Fibroblast of lung (primary cell): ENCODE measurements at regions not wholly inside any gene's neighbourhood (a gene's known extent, or its start where the extent isn't known, plus 50 kb on each side); places are given as distances from the start of the nearest gene placed in this dataset.

Experiments used
- DNase-seq, 2 donors: peaks; one replicate each; pipeline versions ENCODE4 v3.0.0 to v3.0.0-alpha.2; 2010; ENCODE audit warnings: low read depth in 2 of 2
- H2AFZ ChIP-seq: 2 replicates; pipeline ENCODE4 v1.5.1; 2012; ENCODE audit warnings: low read length, control low read depth, inconsistent platforms
- H3K27ac ChIP-seq: 2 replicates; pipeline ENCODE4 v1.5.1; 2011; ENCODE audit warnings: low read length, control low read depth; ENCODE audit not compliant: insufficient read depth
- H3K27me3 ChIP-seq: 2 replicates; pipeline ENCODE4 v1.5.1; 2011; ENCODE audit warnings: mild to moderate bottlenecking, low read length; ENCODE audit not compliant: control insufficient read depth, insufficient read depth
- H3K36me3 ChIP-seq: 2 replicates; pipeline ENCODE4 v1.5.1; 2011; ENCODE audit warnings: low read length; ENCODE audit not compliant: control insufficient read depth, insufficient read depth
- H3K4me1 ChIP-seq: 2 replicates; pipeline ENCODE4 v1.5.1; 2011; ENCODE audit warnings: low read length; ENCODE audit not compliant: control insufficient read depth, insufficient read depth; ENCODE audit errors: extremely low read depth
- H3K4me2 ChIP-seq: 2 replicates; pipeline ENCODE4 v1.5.1; 2011; ENCODE audit warnings: low read length, control low read depth; ENCODE audit not compliant: insufficient read depth; ENCODE audit errors: extremely low read depth
- H3K4me3 ChIP-seq, 4 experiments: fragments of 200-600 bp in 1 of 4; sonication (generic) in 1 of 4; replicated peaks in 1 of 4; 2 replicates each; pipeline ENCODE4 v1.5.1; 2011 to 2016; ENCODE audit warnings: low read length in 4 of 4, low read depth in 3 of 4, mild to moderate bottlenecking in 3 of 4, control low read depth in 2 of 4, inconsistent platforms in 1 of 4, mixed read lengths in 1 of 4; ENCODE audit not compliant: insufficient read depth in 1 of 4; ENCODE audit errors: control extremely low read depth in 1 of 4
- H3K79me2 ChIP-seq: 2 replicates; pipeline ENCODE4 v1.5.1; 2012; ENCODE audit warnings: mild to moderate bottlenecking, low read length, inconsistent platforms; ENCODE audit not compliant: control insufficient read depth, insufficient read depth
- H3K9ac ChIP-seq: 2 replicates; pipeline ENCODE4 v1.5.1; 2011; ENCODE audit warnings: mild to moderate bottlenecking, low read length, control low read depth; ENCODE audit not compliant: insufficient read depth
- H3K9me3 ChIP-seq: 2 replicates; pipeline ENCODE4 v1.5.1; 2012; ENCODE audit warnings: low read depth, low read length; ENCODE audit not compliant: control insufficient read depth, insufficient read depth
- H4K20me1 ChIP-seq: 2 replicates; pipeline ENCODE4 v1.5.1; 2011; ENCODE audit warnings: low read length; ENCODE audit not compliant: control insufficient read depth, insufficient read depth; ENCODE audit errors: extremely low read depth
- CTCF ChIP-seq, 2 donors: IDR thresholded peaks in 1 of 2; conservative IDR thresholded peaks in 1 of 2; 1 replicate in 1 of 2; 2 replicates in 1 of 2; pipeline ENCODE4 v1.5.1; 2011 to 2012; ENCODE audit warnings: low read length in 2 of 2, control low read depth in 1 of 2, inconsistent platforms in 1 of 2, low read depth in 1 of 2, mild to moderate bottlenecking in 1 of 2
- EZH2 ChIP-seq: IDR thresholded peaks from 2 replicates; pipeline ENCODE4 v1.5.1; 2012; ENCODE audit warnings: low read length, control low read depth, mild to moderate bottlenecking; ENCODE audit errors: missing control alignments

DNA sequence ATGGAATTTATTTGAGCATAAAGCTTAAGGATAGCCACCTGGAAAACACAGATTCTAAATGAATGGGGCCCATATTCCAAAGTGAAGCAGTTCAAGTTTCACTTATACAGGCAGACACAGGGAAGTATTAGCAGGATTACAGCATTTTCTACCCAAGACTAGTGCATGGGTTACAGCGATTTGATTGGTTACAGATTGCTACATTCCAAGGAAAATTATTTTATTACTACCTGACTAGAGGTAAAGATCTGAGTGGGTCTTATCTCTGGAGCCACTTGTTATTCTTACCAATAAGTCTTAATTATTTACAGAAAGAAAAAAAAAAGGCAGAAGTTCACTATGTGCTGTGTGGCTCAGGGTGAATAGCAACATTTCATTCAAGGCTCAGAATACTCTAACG is 87.4 kb upstream of the ITGB1 start:
- DNase-seq, result no peak
- Histone ChIP-seq H3K9ac (no peak overlapping the region), H3K4me1 (no peaks in the 10 kb centered on the region), H3K27ac (no peak overlapping the region), H3K79me2 (no peaks in the 10 kb centered on the region), H3K9me3 (no peaks in the 10 kb centered on the region), H3K4me3 (no peak overlapping the region), H3K36me3 (no peaks in the 10 kb centered on the region), H4K20me1 (no peaks in the 10 kb centered on the region), H3K27me3 (no peaks in the 10 kb centered on the region), H2AFZ (no peak overlapping the region), H3K4me2 (no peak overlapping the region)
- TF ChIP-seq CTCF (conservative IDR thresholded peaks at IDR 0.05 in 1 of 2, IDR thresholded peaks at IDR 0.05 in 1 of 2; ENCODE audit: low read depth in 1 of 2, low read length in 2 of 2), result no peak

GRCh38 chr10:33042565-33042964 is 84.5 kb upstream of the ITGB1 start:
- no peak overlapping the region for H2AFZ ChIP-seq
- no peaks in the 10 kb centered on the region for H3K4me1 ChIP-seq
- TF ChIP-seq CTCF (conservative IDR thresholded peaks at IDR 0.05 in 1 of 2, IDR thresholded peaks at IDR 0.05 in 1 of 2; ENCODE audit: low read depth in 1 of 2, low read length in 2 of 2) (no peak), EZH2 (no peak)
- H3K4me3 ChIP-seq, result no peak overlapping the region
- no peaks in the 10 kb centered on the region for H3K9me3 ChIP-seq
- DNase-seq, result no peak
- no peaks in the 10 kb centered on the region for H4K20me1 ChIP-seq
- no peaks in the 10 kb centered on the region for H3K79me2 ChIP-seq
- H3K27ac ChIP-seq, result no peak overlapping the region
- no peaks in the 10 kb centered on the region for H3K36me3 ChIP-seq
- H3K9ac ChIP-seq, result no peak overlapping the region
- H3K4me2 ChIP-seq, result no peak overlapping the region
- H3K27me3 ChIP-seq, result no peaks in the 10 kb centered on the region

- TF ChIP-seq CTCF (conservative IDR thresholded peaks at IDR 0.05 in 1 of 2, IDR thresholded peaks at IDR 0.05 in 1 of 2; ENCODE audit: low read depth in 1 of 2, low read length in 2 of 2) (no peak), EZH2 (no peak)
- no peaks in the 10 kb centered on the region for H3K36me3 ChIP-seq
- no peak overlapping the region for H3K4me3 ChIP-seq
- H3K27ac ChIP-seq, result no peak overlapping the region
- no peaks in the 10 kb centered on the region for H3K9me3 ChIP-seq
- no peaks in the 10 kb centered on the region for H3K4me1 ChIP-seq
- no peaks in the 10 kb centered on the region for H3K79me2 ChIP-seq
- no peaks in the 10 kb centered on the region for H3K27me3 ChIP-seq
- DNase-seq, result no peak
- H3K9ac ChIP-seq, result no peak overlapping the region
- H2AFZ ChIP-seq, result no peak overlapping the region
- H4K20me1 ChIP-seq, result no peaks in the 10 kb centered on the region
- H3K4me2 ChIP-seq, result no peak overlapping the region
Observed at GRCh38 chr10:33041783-33042437, 83.9 kb upstream of the ITGB1 start.
